ENCODE measurements at regions not wholly inside any gene's neighbourhood (a gene's known extent, or its start where the extent isn't known, plus 50 kb on each side); places are given as distances from the start of the nearest gene placed in this dataset.
"Not testable (repeated sequence)": the region's sequence is repeated elsewhere in the genome, so short reads cannot be mapped to it uniquely, and the experiment has no call there.

- not testable (repeated sequence) for DNase-seq (ENCODE audit: low spot score)
These were observed 367.5 kb upstream of the SFSWAP start for GRCh38 chr12:131343436-131343835.

GRCh38 chr12:131344715-131345520 is 366.0 kb upstream of the SFSWAP start:
- not testable (repeated sequence) for DNase-seq (ENCODE audit: low spot score)

- no peak for DNase-seq (ENCODE audit: low spot score)
These were observed 365.1 kb upstream of the SFSWAP start for GRCh38 chr12:131345521-131346436.

GRCh38 chr12:131346555-131347344 is 364.1 kb upstream of the SFSWAP start:
- no peak for DNase-seq (ENCODE audit: low spot score)

- DNase-seq (ENCODE audit: low spot score) = no peak
These were observed 363.6 kb upstream of the SFSWAP start for GRCh38 chr12:131347345-131347714.

GRCh38 chr12:131347732-131348131 is 363.2 kb upstream of the SFSWAP start:
- no peak for DNase-seq (ENCODE audit: low spot score)

- no peak for DNase-seq (ENCODE audit: low spot score)
These were observed 362.7 kb upstream of the SFSWAP start for GRCh38 chr12:131348231-131348630.

- DNase-seq (ENCODE audit: low spot score) = no peak
These were observed 362.2 kb upstream of the SFSWAP start for GRCh38 chr12:131348646-131349045.

- no peak for DNase-seq (ENCODE audit: low spot score)
These were observed 361.3 kb upstream of the SFSWAP start for GRCh38 chr12:131349397-131350127.

- no peak for DNase-seq (ENCODE audit: low spot score)
These were observed 360.0 kb upstream of the SFSWAP start for GRCh38 chr12:131350943-131351318.

- DNase-seq (ENCODE audit: low spot score) = peak; percentile 6
These were observed 359.4 kb upstream of the SFSWAP start for GRCh38 chr12:131351319-131352028.

GRCh38 chr12:131352296-131352900 is 358.5 kb upstream of the SFSWAP start:
- DNase-seq (ENCODE audit: low spot score) = no peak

- DNase-seq (ENCODE audit: low spot score) = no peak
These were observed 357.5 kb upstream of the SFSWAP start for GRCh38 chr12:131353376-131353775.

GRCh38 chr12:131353826-131354225 is 357.1 kb upstream of the SFSWAP start:
- DNase-seq (ENCODE audit: low spot score) = no peak

- DNase-seq (ENCODE audit: low spot score) = no peak
These were observed 355.3 kb upstream of the SFSWAP start for GRCh38 chr12:131355361-131356245.

- no peak for DNase-seq (ENCODE audit: low spot score)
These were observed 354.3 kb upstream of the SFSWAP start for GRCh38 chr12:131356485-131357184.

GRCh38 chr12:131357185-131357747 is 353.6 kb upstream of the SFSWAP start:
- DNase-seq (ENCODE audit: low spot score) = no peak

GRCh38 chr12:131357920-131358319 is 353.0 kb upstream of the SFSWAP start:
- DNase-seq (ENCODE audit: low spot score) = no peak

Measured in COLO829 (cell line).